ENCODE measurements at regions not wholly inside any gene's neighbourhood (a gene's known extent, or its start where the extent isn't known, plus 50 kb on each side); places are given as distances from the start of the nearest gene placed in this dataset.
A peak's percentile ranks its signal among the peaks of the same experiment; 100 is the strongest.

DNA sequence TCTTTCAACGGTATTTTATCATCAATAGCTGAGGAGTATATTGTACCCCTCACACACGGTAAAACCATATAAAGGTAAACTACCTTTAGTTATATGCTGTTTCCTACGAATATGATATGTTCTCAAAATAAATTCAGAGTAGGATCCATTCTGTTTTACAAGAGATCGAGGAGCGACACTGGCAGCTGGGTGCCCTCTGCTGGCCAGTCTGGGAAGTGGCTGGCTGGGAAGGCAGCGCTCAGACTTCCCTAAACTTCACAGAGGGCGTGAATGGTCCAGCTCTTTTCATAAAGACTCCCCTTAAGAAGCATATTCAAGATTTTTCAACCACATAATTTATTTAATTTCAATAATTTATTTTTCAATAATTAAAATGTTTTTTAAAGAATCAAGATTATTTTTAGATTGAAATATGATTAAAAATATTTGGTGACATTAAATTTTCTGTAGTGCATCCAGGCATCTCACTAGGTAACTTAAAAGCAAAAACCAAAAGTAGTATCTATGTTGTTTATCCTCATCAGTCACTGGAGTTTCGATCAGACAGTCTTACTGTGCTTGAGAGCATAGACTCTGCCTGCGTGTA is 187.5 kb upstream of the PDE10A start:
- H3K9ac ChIP-seq (ENCODE audit: low read depth, low read length, poor library complexity, severe bottlenecking), result no peak overlapping the region
- no peak overlapping the region for H3K4me2 ChIP-seq (ENCODE audit: low read depth, low read length, poor library complexity, severe bottlenecking)
- no peaks in the 10 kb centered on the region for H3K36me3 ChIP-seq (ENCODE audit: insufficient read depth, low read length)
- H3K4me3 ChIP-seq (ENCODE audit: low read length, poor library complexity, severe bottlenecking), result no peak overlapping the region
- H4K20me1 ChIP-seq (ENCODE audit: insufficient read depth, low read length, poor library complexity, severe bottlenecking), result no peaks in the 10 kb centered on the region
- H3K9me2 ChIP-seq (replicated peaks; ENCODE audit: low read depth, low read length), result no peaks in the 10 kb centered on the region
- no peak overlapping the region for H2AFZ ChIP-seq (ENCODE audit: low read length)
- TF ChIP-seq, protein P1, sequence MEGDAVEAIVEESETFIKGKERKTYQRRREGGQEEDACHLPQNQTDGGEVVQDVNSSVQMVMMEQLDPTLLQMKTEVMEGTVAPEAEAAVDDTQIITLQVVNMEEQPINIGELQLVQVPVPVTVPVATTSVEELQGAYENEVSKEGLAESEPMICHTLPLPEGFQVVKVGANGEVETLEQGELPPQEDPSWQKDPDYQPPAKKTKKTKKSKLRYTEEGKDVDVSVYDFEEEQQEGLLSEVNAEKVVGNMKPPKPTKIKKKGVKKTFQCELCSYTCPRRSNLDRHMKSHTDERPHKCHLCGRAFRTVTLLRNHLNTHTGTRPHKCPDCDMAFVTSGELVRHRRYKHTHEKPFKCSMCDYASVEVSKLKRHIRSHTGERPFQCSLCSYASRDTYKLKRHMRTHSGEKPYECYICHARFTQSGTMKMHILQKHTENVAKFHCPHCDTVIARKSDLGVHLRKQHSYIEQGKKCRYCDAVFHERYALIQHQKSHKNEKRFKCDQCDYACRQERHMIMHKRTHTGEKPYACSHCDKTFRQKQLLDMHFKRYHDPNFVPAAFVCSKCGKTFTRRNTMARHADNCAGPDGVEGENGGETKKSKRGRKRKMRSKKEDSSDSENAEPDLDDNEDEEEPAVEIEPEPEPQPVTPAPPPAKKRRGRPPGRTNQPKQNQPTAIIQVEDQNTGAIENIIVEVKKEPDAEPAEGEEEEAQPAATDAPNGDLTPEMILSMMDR (conservative IDR thresholded peaks at IDR 0.05; ENCODE audit: low read length), result peak; percentile 95
- TF ChIP-seq EZH2phosphoT487 (IDR thresholded peaks at IDR 0.05; ENCODE audit: borderline replicate concordance), result no peak
- no peaks in the 10 kb centered on the region for H3K4me1 ChIP-seq (ENCODE audit: insufficient read depth, low read length, poor library complexity, severe bottlenecking)
- H3K9me3 ChIP-seq (ENCODE audit: insufficient read depth, low read depth, low read length), result no peaks in the 10 kb centered on the region
- H3K27me3 ChIP-seq (ENCODE audit: insufficient read depth, low read length, poor library complexity, severe bottlenecking), result no peaks in the 10 kb centered on the region
- no peaks in the 10 kb centered on the region for H3K79me2 ChIP-seq (ENCODE audit: insufficient read depth, low read length)
- H3F3A ChIP-seq (ENCODE audit: low read depth), result no peaks in the 10 kb centered on the region

DNA sequence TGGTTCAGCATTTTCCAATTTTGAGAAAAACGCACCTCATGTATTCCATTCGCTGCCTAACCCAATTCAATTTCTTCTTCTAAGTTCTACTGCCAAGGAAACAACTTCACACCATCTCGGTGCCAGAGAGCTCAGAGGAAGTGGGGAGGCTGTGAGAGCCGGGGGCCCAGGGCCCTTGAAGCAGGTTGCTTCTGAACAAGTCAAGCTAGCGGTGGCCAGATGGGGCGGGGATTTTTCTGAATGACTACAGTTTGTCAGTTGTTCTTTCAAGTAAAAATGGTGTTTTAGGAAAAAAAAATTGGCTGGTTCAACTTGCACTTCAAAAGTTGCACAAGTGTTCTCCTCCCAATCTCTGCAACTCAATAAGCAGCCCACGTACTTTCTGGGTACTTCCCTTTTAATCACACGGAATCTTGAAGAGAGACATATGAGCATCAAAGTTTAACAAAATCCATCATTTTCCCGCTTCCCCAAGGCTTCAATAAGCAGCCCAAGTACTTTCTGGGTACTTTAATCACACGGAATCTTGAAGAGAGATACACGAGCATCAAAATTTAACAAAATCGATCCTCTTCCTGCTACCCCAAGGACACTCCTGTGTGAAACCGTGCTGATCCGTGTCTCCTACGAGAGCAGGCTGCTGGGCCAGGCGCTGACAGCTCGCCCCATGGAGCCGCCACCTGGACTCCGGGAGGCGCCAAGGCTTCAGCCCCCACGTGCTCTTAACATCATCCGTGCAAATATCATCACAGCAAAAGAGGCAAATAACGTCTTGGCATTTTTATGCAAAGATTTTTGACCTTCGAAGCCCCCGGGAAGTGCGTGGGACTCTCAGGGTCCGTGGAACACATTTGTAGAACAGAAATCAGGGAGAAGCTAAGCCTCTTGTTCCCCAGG is 186.7 kb upstream of the PDE10A start:
- no peak overlapping the region for H3K9ac ChIP-seq (ENCODE audit: low read depth, low read length, poor library complexity, severe bottlenecking)
- H2AFZ ChIP-seq (ENCODE audit: low read length), result 0 out of 2 replicates have a peak overlapping the region, but pooled peaks have one; percentile 26
- H3K9me3 ChIP-seq (ENCODE audit: insufficient read depth, low read depth, low read length), result no peaks in the 10 kb centered on the region
- H3K79me2 ChIP-seq (ENCODE audit: insufficient read depth, low read length), result no peaks in the 10 kb centered on the region
- no peak overlapping the region for H3K4me2 ChIP-seq (ENCODE audit: low read depth, low read length, poor library complexity, severe bottlenecking)
- H4K20me1 ChIP-seq (ENCODE audit: insufficient read depth, low read length, poor library complexity, severe bottlenecking), result no peaks in the 10 kb centered on the region
- no peak overlapping the region for H3K4me3 ChIP-seq (ENCODE audit: low read length, poor library complexity, severe bottlenecking)
- no peaks in the 10 kb centered on the region for H3F3A ChIP-seq (ENCODE audit: low read depth)
- H3K27me3 ChIP-seq (ENCODE audit: insufficient read depth, low read length, poor library complexity, severe bottlenecking), result no peaks in the 10 kb centered on the region
- H3K4me1 ChIP-seq (ENCODE audit: insufficient read depth, low read length, poor library complexity, severe bottlenecking), result no peaks in the 10 kb centered on the region
- TF ChIP-seq EZH2phosphoT487 (IDR thresholded peaks at IDR 0.05; ENCODE audit: borderline replicate concordance), result no peak
- TF ChIP-seq, protein P1 (conservative IDR thresholded peaks at IDR 0.05; ENCODE audit: low read length), result no peak
- no peaks in the 10 kb centered on the region for H3K36me3 ChIP-seq (ENCODE audit: insufficient read depth, low read length)
- H3K9me2 ChIP-seq (replicated peaks; ENCODE audit: low read depth, low read length), result no peaks in the 10 kb centered on the region

DNA sequence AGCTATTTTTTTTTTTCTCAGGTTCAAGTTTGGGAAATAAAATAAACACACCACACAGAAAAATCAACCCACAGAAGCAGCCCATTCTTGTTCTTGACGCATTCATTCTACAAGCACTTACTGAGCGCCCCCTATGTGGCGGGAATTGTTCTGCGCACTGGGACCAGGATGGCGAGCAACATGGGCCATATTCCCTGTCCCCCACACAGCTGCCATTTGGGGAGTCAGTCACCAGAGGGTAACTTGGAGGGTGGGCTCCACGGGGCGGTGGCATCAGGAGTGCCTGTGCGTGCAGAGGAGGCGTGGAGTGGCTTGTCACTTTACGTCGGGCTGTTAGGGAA is 185.0 kb upstream of the PDE10A start:
- Histone ChIP-seq H3K27me3 (ENCODE audit: insufficient read depth, low read length, poor library complexity, severe bottlenecking) (no peaks in the 10 kb centered on the region), H2AFZ (ENCODE audit: low read length) (no peak overlapping the region)

More for the DNA sequence above, 185.0 kb upstream of the PDE10A start:
- no peaks in the 10 kb centered on the region for H4K20me1 ChIP-seq (ENCODE audit: insufficient read depth, low read length, poor library complexity, severe bottlenecking)
- H3K36me3 ChIP-seq (ENCODE audit: insufficient read depth, low read length), result no peaks in the 10 kb centered on the region
- no peak overlapping the region for H3K9ac ChIP-seq (ENCODE audit: low read depth, low read length, poor library complexity, severe bottlenecking)
- H3K9me2 ChIP-seq (replicated peaks; ENCODE audit: low read depth, low read length), result no peaks in the 10 kb centered on the region
- TF ChIP-seq EZH2phosphoT487 (IDR thresholded peaks at IDR 0.05; ENCODE audit: borderline replicate concordance), result no peak
- TF ChIP-seq, protein P1 (conservative IDR thresholded peaks at IDR 0.05; ENCODE audit: low read length), result peak; percentile 42; the same call in 1 of the 2 replicates
- no peak overlapping the region for H3K4me3 ChIP-seq (ENCODE audit: low read length, poor library complexity, severe bottlenecking)
- no peak overlapping the region for H3K4me2 ChIP-seq (ENCODE audit: low read depth, low read length, poor library complexity, severe bottlenecking)
- no peaks in the 10 kb centered on the region for H3K79me2 ChIP-seq (ENCODE audit: insufficient read depth, low read length)
- no peaks in the 10 kb centered on the region for H3F3A ChIP-seq (ENCODE audit: low read depth)
- H3K4me1 ChIP-seq (ENCODE audit: insufficient read depth, low read length, poor library complexity, severe bottlenecking), result no peaks in the 10 kb centered on the region
- H3K9me3 ChIP-seq (ENCODE audit: insufficient read depth, low read depth, low read length), result no peaks in the 10 kb centered on the region
